Raji (cell line): ENCODE measurements at regions not wholly inside any gene's neighbourhood (a gene's known extent, or its start where the extent isn't known, plus 50 kb on each side); places are given as distances from the start of the nearest gene placed in this dataset.

Experiments
- POLR2A ChIP-seq: IDR thresholded peaks from 2 replicates; pipeline ENCODE4 v1.6.1; 2011; ENCODE audit warnings: low read depth, low read length, control low read depth; ENCODE audit not compliant: insufficient read depth

GRCh38 chr22:47734511-47734910 is 972.1 kb downstream of the TBC1D22A start:
- TF ChIP-seq POLR2A, result no peak

- TF ChIP-seq POLR2A, result no peak
Measured at GRCh38 chr22:47727641-47728040, 965.2 kb downstream of the TBC1D22A start.

DNA sequence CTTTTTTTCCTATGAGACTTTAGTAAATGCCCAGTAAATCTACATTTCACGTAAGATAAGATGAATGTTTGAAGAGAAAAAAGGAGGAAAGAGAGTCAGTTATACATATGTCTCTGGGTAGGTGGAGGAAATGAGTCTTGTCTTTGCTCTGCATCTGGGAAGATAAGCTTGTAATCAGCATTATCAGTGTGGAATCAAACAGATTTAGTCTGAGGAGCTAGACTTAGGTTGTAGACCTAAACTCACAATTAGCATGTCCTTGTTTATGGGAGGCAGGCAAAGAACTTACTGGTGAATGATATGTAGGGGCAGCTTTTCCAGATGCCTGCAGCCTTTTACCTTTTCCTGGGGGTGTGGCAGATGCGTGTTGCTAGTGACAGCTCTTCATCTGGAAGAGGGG is 962.3 kb downstream of the TBC1D22A start:
- no peak for TF ChIP-seq POLR2A

DNA sequence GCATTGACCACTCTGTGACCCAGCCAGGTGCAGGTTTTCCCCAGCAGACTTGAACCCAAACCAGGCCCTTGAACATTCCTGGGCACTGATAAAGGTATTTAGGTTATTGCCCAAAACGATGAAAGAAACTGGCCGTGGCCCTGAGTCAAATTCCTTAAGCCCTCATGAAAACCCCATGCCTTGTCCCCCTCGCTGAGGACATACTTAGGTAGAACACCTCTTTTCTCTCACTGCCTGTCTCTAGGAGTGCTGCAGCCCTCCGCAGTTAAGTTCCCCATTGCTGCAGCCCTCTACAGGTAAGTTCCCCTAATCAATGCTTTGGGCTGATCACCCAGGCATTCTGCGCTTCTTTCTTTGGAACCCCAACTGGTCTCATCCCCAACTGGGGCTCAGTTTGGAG is 961.6 kb downstream of the TBC1D22A start:
- no peak for TF ChIP-seq POLR2A

- TF ChIP-seq POLR2A, result no peak
Measured at GRCh38 chr22:47718337-47718736, 955.9 kb downstream of the TBC1D22A start.

DNA sequence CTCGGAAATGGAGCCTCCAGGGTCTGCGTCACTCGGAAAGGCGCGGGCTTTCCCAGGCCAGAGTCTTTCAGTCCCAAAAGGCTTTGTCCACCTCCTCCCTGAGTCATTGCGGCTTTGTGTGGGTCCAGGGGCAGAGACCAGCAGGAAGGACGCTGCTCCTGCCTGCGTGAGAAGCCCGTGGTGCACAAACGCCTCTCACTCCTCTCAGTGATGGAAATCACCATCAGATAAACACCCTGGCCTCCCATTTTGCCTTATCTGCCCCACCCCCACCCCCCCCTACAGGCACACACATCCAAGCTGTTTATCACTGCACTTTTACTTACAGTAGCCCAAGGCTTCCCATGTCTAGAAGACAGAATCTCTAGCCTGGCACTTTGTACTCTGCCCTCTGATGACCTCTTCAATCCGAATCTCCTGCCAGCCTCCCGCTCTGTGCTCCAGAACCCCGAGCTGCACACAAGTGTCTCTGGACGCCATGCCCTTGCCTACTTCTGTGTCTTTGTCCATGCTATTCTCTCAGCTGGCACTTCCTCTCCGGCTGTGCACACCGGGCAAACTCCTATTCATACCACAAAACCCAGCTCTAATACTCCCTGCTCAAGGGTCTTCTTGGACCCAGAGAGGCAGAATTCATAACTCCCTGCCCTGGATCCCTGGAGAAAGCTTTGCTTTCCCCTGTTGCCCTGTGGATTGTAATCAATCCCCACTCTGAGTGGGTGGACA is 954.6 kb downstream of the TBC1D22A start:
- TF ChIP-seq POLR2A, result no peak

DNA sequence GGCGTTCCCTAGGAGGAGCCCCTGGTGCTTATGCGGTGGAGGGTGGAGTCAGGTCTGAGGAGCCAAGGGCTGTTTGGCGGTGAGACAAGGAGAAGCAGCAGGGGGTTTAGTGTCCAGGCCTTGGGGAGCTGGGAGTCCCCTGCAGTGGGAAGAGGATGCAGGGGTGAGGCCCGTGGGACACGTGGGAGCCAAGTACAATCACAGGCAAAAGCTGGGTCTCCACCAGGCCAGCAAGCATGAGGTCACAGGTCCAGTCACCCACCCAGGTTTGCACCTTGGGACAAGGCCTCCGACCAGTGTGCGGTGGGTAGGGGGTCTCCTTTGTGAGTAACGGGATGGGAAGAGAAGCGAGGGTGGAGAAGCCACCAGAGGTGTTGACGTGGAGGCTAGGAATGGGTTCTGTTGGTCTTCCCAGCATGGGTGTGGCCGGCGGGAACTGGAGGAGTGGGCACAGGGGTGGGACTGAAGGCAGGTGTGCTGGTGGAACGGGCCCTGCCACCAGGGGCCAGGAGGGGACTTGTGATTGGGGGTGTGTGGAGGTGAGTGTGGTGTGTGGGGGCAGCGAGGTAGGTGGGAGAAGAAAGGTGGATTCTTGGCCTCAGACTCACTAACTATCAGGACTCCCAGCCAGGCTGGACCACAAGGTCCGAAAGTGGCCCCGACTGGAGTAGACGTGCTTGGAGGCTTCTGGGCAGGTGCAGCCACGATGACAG is 953.6 kb downstream of the TBC1D22A start:
- TF ChIP-seq POLR2A, result no peak

DNA sequence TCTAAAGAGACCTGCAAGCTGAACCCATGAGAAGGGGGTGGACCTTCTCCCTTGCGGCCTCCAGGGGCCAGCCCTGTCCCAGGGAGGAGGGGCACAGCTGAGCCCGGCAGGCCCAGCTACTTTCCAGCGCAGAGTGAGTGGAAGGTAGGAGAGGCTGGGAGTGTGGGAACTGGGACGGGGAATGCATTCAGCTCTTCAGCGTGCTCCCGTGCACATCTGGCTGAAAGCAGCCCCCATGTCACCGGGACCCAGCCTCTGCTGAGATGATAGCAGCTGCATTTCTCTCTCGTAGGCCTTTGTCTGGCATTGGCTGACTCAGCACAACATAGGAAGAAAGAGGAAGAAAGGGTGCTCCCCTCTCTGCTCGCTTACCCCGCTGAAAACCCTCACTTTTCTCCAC is 951.5 kb downstream of the TBC1D22A start:
- TF ChIP-seq POLR2A, result no peak

DNA sequence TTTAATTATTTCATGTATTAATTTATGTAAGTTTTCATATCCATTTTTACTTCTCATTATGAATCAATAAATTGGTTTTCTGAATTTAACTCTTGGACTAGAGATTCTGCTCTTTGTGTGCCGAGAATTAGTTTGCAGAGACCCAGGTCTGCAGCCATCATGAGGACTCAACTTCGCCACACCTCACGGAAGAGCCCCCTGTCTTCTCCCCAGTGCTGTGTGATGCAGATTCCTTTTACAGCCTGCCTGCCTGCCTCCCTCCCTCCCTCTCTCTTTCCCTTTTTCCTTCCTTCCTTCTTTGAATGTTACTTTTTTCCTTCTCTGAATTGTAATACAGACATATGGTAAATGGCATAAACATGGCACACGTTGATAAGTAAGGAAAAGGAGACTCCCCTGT is 947.7 kb downstream of the TBC1D22A start:
- TF ChIP-seq POLR2A, result no peak

- TF ChIP-seq POLR2A, result no peak
Measured at GRCh38 chr22:47705350-47705749, 942.9 kb downstream of the TBC1D22A start.

GRCh38 chr22:47698906-47699305 is 936.5 kb downstream of the TBC1D22A start:
- TF ChIP-seq POLR2A, result no peak

DNA sequence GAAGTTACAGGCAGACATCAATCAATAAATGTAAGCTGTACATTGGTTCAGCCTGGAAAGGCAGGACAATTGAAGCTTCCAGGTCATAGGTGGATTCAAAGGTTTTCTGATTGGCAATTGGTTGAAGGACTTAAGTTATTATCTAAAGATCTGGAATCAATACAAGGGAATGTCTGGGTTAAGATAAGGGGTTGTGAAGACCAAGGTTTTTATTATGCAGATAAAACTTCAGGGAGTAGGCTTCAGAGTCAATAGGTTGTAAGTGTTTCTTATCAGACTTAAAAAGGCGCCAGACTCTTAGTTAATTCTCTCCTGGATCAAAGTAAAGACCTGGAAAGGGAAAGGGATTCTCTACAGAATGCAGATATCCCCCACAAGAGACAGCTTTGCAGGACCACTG is 935.4 kb downstream of the TBC1D22A start:
- no peak for TF ChIP-seq POLR2A

GRCh38 chr22:47696776-47697175 is 934.3 kb downstream of the TBC1D22A start:
- no peak for TF ChIP-seq POLR2A

DNA sequence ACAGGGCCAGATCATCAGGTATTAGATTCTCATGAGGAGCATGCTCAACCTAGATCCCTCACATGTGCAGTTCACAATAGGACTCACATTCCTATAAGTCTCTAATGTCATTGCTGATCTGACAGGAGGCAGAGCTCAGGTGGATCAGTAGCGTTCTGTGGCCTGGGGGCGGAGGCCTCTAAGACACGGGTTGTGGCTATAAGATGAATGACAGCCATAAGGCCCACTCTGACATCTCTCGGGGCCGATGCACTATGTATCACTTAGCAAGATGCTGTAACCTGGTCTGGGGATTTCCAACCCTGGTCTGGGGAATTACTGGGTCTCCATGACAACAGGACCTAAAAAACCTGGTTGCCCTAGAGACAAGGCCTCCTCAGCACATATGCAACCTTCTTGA is 932.7 kb downstream of the TBC1D22A start:
- TF ChIP-seq POLR2A, result no peak

GRCh38 chr22:47694536-47695130 is 932.2 kb downstream of the TBC1D22A start:
- TF ChIP-seq POLR2A, result no peak

DNA sequence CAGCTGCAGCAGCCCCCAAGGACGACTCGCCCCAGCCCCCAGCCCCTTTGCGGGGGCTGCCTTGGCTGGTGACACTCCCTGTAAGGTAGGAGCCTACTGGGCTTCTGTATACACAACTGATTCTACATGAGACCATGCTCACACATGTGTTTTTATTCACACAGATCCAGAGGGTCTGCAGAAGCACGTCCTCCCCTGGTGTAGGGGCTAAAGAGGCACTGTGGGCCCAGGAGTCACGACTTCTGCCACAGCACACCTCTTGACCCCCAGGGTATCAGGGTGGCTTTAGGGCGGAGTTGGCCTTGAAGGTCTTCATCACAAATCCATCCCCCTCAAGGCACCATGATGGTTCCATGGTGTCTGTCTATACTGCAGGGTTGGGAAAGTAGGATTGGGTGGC is 931.2 kb downstream of the TBC1D22A start:
- no peak for TF ChIP-seq POLR2A
